ENCODE measurements at regions not wholly inside any gene's neighbourhood (a gene's known extent, or its start where the extent isn't known, plus 50 kb on each side); places are given as distances from the start of the nearest gene placed in this dataset.

DNA sequence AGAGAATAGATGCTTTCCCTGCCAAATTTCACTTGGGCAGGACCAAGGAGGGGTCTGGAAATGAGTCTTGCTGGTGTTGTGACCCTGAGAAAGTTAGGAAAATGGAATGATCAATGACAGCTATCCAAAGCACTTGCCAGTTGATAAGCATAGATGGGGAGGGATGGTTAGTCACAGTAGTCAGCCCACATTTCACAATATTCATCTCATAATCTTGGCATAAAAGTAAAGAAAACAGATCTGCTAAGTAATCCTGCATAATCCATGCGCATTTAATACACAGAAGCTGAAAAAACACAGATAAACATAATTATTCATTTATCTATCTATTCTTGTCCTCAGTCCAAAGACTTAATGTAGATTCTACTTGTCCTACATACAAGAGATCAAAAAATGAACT, 184.1 kb downstream of the ZIC4 start:
- WGBS, 2 donors, result 76 to 87% methylated on average over 1 of the region's 1 CpG
- TF ChIP-seq EP300 (IDR thresholded peaks at IDR 0.05) (no peak), POLR2A (IDR thresholded peaks at IDR 0.05) (no peak), POLR2AphosphoS5 (IDR thresholded peaks at IDR 0.05) (no peak)
- TF ChIP-seq, protein P1, sequence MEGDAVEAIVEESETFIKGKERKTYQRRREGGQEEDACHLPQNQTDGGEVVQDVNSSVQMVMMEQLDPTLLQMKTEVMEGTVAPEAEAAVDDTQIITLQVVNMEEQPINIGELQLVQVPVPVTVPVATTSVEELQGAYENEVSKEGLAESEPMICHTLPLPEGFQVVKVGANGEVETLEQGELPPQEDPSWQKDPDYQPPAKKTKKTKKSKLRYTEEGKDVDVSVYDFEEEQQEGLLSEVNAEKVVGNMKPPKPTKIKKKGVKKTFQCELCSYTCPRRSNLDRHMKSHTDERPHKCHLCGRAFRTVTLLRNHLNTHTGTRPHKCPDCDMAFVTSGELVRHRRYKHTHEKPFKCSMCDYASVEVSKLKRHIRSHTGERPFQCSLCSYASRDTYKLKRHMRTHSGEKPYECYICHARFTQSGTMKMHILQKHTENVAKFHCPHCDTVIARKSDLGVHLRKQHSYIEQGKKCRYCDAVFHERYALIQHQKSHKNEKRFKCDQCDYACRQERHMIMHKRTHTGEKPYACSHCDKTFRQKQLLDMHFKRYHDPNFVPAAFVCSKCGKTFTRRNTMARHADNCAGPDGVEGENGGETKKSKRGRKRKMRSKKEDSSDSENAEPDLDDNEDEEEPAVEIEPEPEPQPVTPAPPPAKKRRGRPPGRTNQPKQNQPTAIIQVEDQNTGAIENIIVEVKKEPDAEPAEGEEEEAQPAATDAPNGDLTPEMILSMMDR (IDR thresholded peaks at IDR 0.05), result no peak
- H3K9me3 ChIP-seq, result no peaks in the 10 kb centered on the region
- H3K27ac ChIP-seq, result no peak overlapping the region
- ATAC-seq (ENCODE audit: low FRiP score in 2 of 2), result no peak
- H3K27me3 ChIP-seq, result no peaks in the 10 kb centered on the region
- DNase-seq, result no peak
- H3K4me1 ChIP-seq, result no peaks in the 10 kb centered on the region
- no peak overlapping the region for H3K4me3 ChIP-seq
- H3K36me3 ChIP-seq, result no peaks in the 10 kb centered on the region

DNA sequence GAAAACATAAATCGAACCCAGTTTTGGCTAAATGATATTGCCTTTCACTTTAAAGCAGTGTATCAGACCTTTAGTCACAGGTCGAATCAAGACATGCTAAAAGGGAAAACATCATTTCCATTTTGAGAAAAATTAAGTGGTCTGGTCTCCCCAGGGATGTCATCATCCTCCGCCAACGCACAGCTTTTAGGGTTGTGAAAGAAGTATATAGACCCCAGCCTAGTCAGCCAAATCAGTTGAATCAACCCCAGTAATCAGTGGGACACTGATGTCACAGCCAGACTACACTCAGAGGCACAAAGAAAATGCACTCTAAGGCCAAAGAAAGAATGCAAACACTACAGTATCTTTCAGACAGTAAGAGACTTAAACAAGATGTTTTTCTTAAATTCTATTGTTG, 187.4 kb downstream of the ZIC4 start:
- DNase-seq, result no peak
- Histone ChIP-seq H3K36me3 (no peaks in the 10 kb centered on the region), H3K9me3 (no peaks in the 10 kb centered on the region), H3K27ac (no peak overlapping the region), H3K27me3 (no peaks in the 10 kb centered on the region), H3K4me3 (no peak overlapping the region), H3K4me1 (no peaks in the 10 kb centered on the region)
- no peak for ATAC-seq (ENCODE audit: low FRiP score in 2 of 2)
- WGBS, 2 donors, result 76 to 77% methylated on average over 4 of the region's 4 CpGs
- TF ChIP-seq, protein P1 (IDR thresholded peaks at IDR 0.05), result no peak
- no peak for TF ChIP-seq POLR2A (IDR thresholded peaks at IDR 0.05)
- no peak for TF ChIP-seq POLR2AphosphoS5 (IDR thresholded peaks at IDR 0.05)

DNA sequence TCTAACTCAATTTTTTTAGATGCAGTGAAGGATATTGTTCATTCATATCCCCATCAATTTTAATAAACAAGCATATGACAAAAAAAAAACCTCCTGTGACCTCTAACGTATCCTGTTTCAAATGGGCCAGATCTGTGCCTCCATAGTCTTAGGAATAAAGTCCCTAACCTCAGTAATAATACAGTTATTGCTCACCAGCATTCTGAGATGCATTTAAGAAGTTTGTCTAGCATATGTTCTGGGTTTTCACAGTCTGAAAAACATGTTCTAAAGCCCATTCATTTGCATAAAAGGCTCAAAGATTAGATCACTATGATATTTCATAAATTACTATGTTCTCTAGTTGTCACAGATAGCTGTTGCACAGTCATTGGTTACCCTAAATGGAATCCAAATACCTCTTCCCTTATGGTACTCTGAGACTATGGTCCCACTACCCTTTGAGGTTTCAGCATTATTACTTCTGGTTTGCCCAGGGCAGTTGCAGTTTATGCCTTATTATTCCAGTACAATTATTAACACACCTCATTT, 190.1 kb downstream of the ZIC4 start:
- ATAC-seq (ENCODE audit: low FRiP score in 2 of 2) (no peak), DNase-seq (no peak)
- Histone ChIP-seq H3K36me3 (no peaks in the 10 kb centered on the region), H3K27ac (no peak overlapping the region), H3K27me3 (no peaks in the 10 kb centered on the region), H3K9me3 (no peaks in the 10 kb centered on the region), H3K4me1 (no peaks in the 10 kb centered on the region), H3K4me3 (no peak overlapping the region)
- TF ChIP-seq EP300 (IDR thresholded peaks at IDR 0.05) (no peak), POLR2AphosphoS5 (IDR thresholded peaks at IDR 0.05) (no peak), POLR2A (IDR thresholded peaks at IDR 0.05) (no peak)
- TF ChIP-seq, protein P1 (IDR thresholded peaks at IDR 0.05), result no peak
- 70 to 72% methylated on average over 1 of the region's 1 CpG for WGBS, 2 donors

DNA sequence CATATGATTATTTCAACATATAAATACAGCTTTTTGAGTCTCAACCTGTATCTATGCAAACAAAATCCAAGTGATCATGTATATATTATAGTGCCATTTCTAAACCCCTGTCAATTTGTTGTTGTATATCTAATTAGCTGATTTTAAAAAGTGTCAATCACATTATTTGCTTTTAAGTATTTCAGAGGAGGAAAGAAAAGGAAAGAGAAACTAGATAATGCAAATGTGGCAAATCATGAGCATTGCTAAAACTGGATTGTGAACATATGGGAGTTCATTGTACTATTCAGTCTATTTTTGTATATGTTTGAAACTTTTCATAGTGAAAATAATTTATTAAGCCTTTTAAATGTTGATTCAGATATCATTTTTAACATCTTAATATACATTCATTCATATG, 190.7 kb downstream of the ZIC4 start:
- no peak for TF ChIP-seq POLR2AphosphoS5 (IDR thresholded peaks at IDR 0.05)
- H3K9me3 ChIP-seq, result no peaks in the 10 kb centered on the region
- ATAC-seq (ENCODE audit: low FRiP score in 2 of 2), result no peak
- no peak for DNase-seq
- no peaks in the 10 kb centered on the region for H3K4me1 ChIP-seq
- no peak overlapping the region for H3K27ac ChIP-seq
- no peak overlapping the region for H3K4me3 ChIP-seq
- no peaks in the 10 kb centered on the region for H3K36me3 ChIP-seq
- H3K27me3 ChIP-seq, result no peaks in the 10 kb centered on the region

DNA sequence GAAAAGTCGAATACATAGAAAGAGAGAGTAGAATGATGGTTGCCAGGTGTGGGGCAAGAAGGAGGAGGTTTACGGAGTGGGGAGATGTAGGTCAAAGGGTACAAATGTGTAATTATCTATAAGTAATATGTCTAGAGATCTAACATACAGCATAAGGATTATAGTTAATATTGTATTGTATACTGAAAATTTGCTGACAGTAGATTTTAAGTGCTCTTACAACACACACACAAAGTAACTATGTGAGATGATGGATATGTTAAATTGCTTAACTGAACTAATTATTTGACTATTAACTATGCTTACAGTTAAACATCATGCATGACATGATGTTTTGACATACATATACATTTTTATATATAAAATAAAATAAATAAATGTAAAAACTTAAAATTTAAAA, 192.7 kb downstream of the ZIC4 start:
- DNase-seq (no peak), ATAC-seq (ENCODE audit: low FRiP score in 2 of 2) (no peak)
- no peaks in the 10 kb centered on the region for H3K27me3 ChIP-seq
- no peak for TF ChIP-seq POLR2A (IDR thresholded peaks at IDR 0.05)
- H3K9me3 ChIP-seq, result no peaks in the 10 kb centered on the region
- H3K27ac ChIP-seq, result no peak overlapping the region
- H3K36me3 ChIP-seq, result no peaks in the 10 kb centered on the region
- WGBS, 2 donors, result 86 to 87% methylated on average over 2 of the region's 2 CpGs
- no peak overlapping the region for H3K4me3 ChIP-seq
- no peaks in the 10 kb centered on the region for H3K4me1 ChIP-seq

DNA sequence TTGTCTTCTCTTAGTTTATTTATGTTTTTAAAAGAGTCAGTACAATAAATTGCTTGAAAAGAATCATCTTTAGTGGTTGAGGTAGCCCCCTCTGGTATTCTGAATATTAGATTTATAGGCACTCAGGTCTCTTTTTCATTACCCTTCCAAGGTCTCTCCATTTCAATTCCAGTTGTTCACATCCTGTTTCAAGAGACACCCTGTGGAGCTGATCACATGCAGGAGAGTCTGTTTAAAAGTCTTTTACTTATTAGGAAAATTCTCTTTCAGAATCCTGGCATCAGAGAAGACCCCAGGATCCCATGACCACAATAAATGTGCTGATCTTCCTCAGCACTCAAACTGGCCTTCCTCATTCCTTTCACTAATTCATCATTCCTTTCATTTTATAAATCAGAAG, 195.7 kb downstream of the ZIC4 start:
- H3K9me3 ChIP-seq, result no peaks in the 10 kb centered on the region
- no peak for TF ChIP-seq POLR2A (IDR thresholded peaks at IDR 0.05)
- TF ChIP-seq POLR2AphosphoS5 (IDR thresholded peaks at IDR 0.05), result no peak
- TF ChIP-seq, protein P1 (IDR thresholded peaks at IDR 0.05), result no peak
- TF ChIP-seq EP300 (IDR thresholded peaks at IDR 0.05), result no peak
- no peak for ATAC-seq (ENCODE audit: low FRiP score in 2 of 2)

More for the DNA sequence above, 195.7 kb downstream of the ZIC4 start:
- Histone ChIP-seq H3K27ac (no peak overlapping the region), H3K27me3 (no peaks in the 10 kb centered on the region), H3K4me3 (no peak overlapping the region), H3K4me1 (no peaks in the 10 kb centered on the region), H3K36me3 (no peaks in the 10 kb centered on the region)
- no peak for DNase-seq
